ENCODE measurements at regions not wholly inside any gene's neighbourhood (a gene's known extent, or its start where the extent isn't known, plus 50 kb on each side); places are given as distances from the start of the nearest gene placed in this dataset.

DNA sequence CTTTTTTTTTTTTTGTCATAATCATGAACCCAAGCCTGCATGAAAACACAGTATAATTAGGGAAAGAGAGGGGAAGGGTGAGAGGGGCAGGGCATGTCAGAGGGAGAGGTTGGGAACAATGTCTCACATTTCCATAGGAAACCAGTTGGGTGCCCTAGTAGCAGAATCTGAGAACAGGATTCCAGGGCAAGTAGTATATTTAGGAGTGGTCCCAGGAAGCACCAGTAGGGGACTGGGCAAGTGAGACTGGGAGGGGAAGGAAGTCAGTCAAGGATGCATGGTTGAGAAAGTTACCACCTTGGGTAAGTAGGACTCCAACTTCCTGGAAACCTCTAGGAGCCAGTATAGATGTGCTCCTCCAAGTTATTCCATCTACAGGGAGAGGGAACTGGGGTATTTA lies 88.6 kb upstream of the MAFB start:
- Histone ChIP-seq H3K4me2 (ENCODE audit: insufficient read depth, low read length, poor library complexity, severe bottlenecking) (no peak overlapping the region), H2BK5ac (ENCODE audit: low read length) (no peak overlapping the region), H4K91ac (ENCODE audit: low read depth, low read length, poor library complexity) (no peak overlapping the region), H3K36me3 (replicated peaks in 1 of 2; ENCODE audit: control insufficient read depth in 2 of 2, insufficient read depth in 2 of 2, low read length in 2 of 2) (no peaks in the 10 kb centered on the region), H3K79me1 (ENCODE audit: low read depth, low read length) (no peaks in the 10 kb centered on the region), H4K8ac (ENCODE audit: low read depth, low read length) (no peak overlapping the region), H3K9me3 (replicated peaks in 1 of 2; ENCODE audit: control insufficient read depth in 2 of 2, insufficient read depth in 1 of 2, low read depth in 1 of 2, low read length in 2 of 2) (no peaks in the 10 kb centered on the region), H2BK12ac (ENCODE audit: low read length) (no peak overlapping the region), H3K4me3 (ENCODE audit: low read length in 2 of 2) (no peak overlapping the region), H3K14ac (ENCODE audit: low read length) (no peak overlapping the region), H3K4ac (ENCODE audit: low read length) (no peak overlapping the region), H2BK15ac (ENCODE audit: low read length) (no peak overlapping the region), H3K18ac (ENCODE audit: low read length) (no peak overlapping the region), H2BK120ac (ENCODE audit: low read depth, low read length) (no peak overlapping the region), H3K27ac (replicated peaks; ENCODE audit: low read length) (no peak overlapping the region), H3K4me1 (ENCODE audit: control insufficient read depth in 2 of 2, insufficient read depth in 1 of 2, low read depth in 1 of 2, low read length in 2 of 2) (peaks cover 0 to 10% of the 10 kb centered on the region in 2 donors), H3K23ac (ENCODE audit: low read depth, low read length, poor library complexity) (no peak overlapping the region), H2AFZ (ENCODE audit: low read length) (no peak overlapping the region), H2AK5ac (ENCODE audit: low read depth, low read length) (no peak overlapping the region), H3K9ac (ENCODE audit: low read depth, low read length, poor library complexity) (no peak overlapping the region), H3K27me3 (ENCODE audit: control insufficient read depth in 3 of 3, insufficient read depth in 3 of 3, low read depth in 1 of 3, low read length in 3 of 3) (no peaks in the 10 kb centered on the region)
- DNase-seq (ENCODE audit: low spot score), result no peak

DNA sequence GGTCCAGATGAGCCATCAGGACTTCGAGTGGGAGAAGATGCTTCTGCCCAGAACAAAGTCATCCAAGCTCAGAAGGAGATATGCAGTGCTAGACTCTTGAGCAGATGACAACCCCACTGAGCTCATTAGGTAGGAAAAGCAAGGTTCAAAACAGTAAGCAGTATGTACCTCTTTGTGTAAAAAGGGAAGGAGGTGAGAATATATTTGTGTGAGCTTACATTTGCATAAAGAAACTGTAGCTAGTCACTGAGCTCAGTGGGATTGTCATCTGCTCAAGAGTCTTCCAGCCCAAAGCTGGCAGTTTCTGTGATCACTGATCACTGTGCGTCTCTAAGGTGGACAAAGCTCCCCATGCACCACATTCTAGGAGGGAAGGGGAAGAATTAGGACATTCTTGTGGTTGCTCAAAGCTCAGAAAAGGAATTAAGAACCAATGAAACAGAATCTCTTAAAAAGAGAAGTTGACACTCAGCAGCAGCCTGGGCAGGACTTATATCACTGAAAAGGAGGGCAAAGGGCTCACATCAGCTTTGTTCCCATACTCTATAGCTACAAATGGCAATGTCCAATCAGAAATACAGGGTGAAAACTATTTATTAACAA lies 90.0 kb upstream of the MAFB start:
- H3K9me3 ChIP-seq (replicated peaks in 1 of 2; ENCODE audit: control insufficient read depth in 2 of 2, insufficient read depth in 1 of 2, low read depth in 1 of 2, low read length in 2 of 2), result peaks cover 0 to 2% of the 10 kb centered on the region in 2 donors
- no peak overlapping the region for H2BK120ac ChIP-seq (ENCODE audit: low read depth, low read length)
- no peaks in the 10 kb centered on the region for H3K36me3 ChIP-seq (replicated peaks in 1 of 2; ENCODE audit: control insufficient read depth in 2 of 2, insufficient read depth in 2 of 2, low read length in 2 of 2)
- no peaks in the 10 kb centered on the region for H3K79me1 ChIP-seq (ENCODE audit: low read depth, low read length)
- no peak overlapping the region for H2BK12ac ChIP-seq (ENCODE audit: low read length)
- no peak for DNase-seq (ENCODE audit: low spot score)
- H2BK5ac ChIP-seq (ENCODE audit: low read length), result no peak overlapping the region
- no peak overlapping the region for H3K9ac ChIP-seq (ENCODE audit: low read depth, low read length, poor library complexity)
- H2BK15ac ChIP-seq (ENCODE audit: low read length), result no peak overlapping the region
- no peak overlapping the region for H2AK5ac ChIP-seq (ENCODE audit: low read depth, low read length)
- no peak overlapping the region for H4K91ac ChIP-seq (ENCODE audit: low read depth, low read length, poor library complexity)
- no peak overlapping the region for H3K4ac ChIP-seq (ENCODE audit: low read length)
- H3K4me2 ChIP-seq (ENCODE audit: insufficient read depth, low read length, poor library complexity, severe bottlenecking), result no peak overlapping the region
- H3K18ac ChIP-seq (ENCODE audit: low read length), result no peak overlapping the region
- H4K8ac ChIP-seq (ENCODE audit: low read depth, low read length), result no peak overlapping the region
- H3K23ac ChIP-seq (ENCODE audit: low read depth, low read length, poor library complexity), result no peak overlapping the region
- no peak overlapping the region for H3K14ac ChIP-seq (ENCODE audit: low read length)
- WGBS, 2 donors (ENCODE audit: extremely low coverage in 2 of 2, insufficient read length in 2 of 2, insufficient replicate concordance in 1 of 2), result no CpG with 5 or more reads among the region's 2 CpGs
- H2AFZ ChIP-seq (ENCODE audit: low read length), result no peak overlapping the region
- H3K4me1 ChIP-seq (ENCODE audit: control insufficient read depth in 2 of 2, insufficient read depth in 1 of 2, low read depth in 1 of 2, low read length in 2 of 2), result peaks cover 0 to 10% of the 10 kb centered on the region in 2 donors
- no peaks in the 10 kb centered on the region for H3K27me3 ChIP-seq (ENCODE audit: control insufficient read depth in 3 of 3, insufficient read depth in 3 of 3, low read depth in 1 of 3, low read length in 3 of 3)
- no peak overlapping the region for H3K4me3 ChIP-seq (ENCODE audit: low read length in 2 of 2)
- H3K27ac ChIP-seq (replicated peaks; ENCODE audit: low read length), result no peak overlapping the region

DNA sequence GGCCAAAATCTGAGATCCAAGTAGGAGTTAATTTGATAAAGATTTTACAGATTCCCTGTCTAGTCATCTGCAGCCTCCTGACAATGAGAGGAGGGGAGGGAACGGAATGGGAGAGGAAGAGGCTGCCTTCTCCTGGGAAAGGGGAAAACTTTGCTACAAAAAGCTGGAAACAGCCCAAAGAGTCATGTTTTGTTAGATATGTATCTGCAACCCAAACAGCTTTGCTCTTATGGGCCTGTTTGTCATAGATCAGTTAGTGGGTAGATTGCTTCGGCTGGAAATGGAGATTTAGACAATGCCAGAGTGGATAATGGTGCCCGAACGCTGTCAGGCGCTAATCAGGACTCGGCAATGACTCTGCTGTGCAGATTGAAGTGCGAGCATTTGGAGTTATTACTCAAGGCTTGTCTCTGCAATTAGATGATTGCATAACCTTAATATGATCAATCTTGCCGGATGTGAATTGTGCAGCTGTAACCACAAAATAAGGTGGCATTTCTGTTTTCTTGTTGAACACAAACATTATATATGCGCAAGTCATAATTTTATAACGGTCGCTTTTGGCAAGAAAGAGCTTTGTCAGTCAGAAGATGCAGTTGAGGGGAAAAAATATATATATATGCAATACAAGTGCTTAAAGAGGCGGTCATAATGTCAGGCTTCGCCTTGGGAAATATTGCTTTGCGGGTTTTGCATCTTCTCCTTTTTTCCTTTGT lies 92.4 kb upstream of the MAFB start:
- no peak overlapping the region for H3K4me3 ChIP-seq (ENCODE audit: low read length in 2 of 2)
- no peak overlapping the region for H3K14ac ChIP-seq (ENCODE audit: low read length)
- H2BK12ac ChIP-seq (ENCODE audit: low read length), result no peak overlapping the region
- no peak overlapping the region for H4K8ac ChIP-seq (ENCODE audit: low read depth, low read length)
- H3K36me3 ChIP-seq (replicated peaks in 1 of 2; ENCODE audit: control insufficient read depth in 2 of 2, insufficient read depth in 2 of 2, low read length in 2 of 2), result no peaks in the 10 kb centered on the region
- H3K9me3 ChIP-seq (replicated peaks in 1 of 2; ENCODE audit: control insufficient read depth in 2 of 2, insufficient read depth in 1 of 2, low read depth in 1 of 2, low read length in 2 of 2), result peaks cover 0 to 2% of the 10 kb centered on the region in 2 donors
- H3K23ac ChIP-seq (ENCODE audit: low read depth, low read length, poor library complexity), result no peak overlapping the region
- peaks cover 0 to 10% of the 10 kb centered on the region in 2 donors for H3K4me1 ChIP-seq (ENCODE audit: control insufficient read depth in 2 of 2, insufficient read depth in 1 of 2, low read depth in 1 of 2, low read length in 2 of 2)
- H2AK5ac ChIP-seq (ENCODE audit: low read depth, low read length), result no peak overlapping the region
- DNase-seq (ENCODE audit: low spot score), result no peak
- H3K27ac ChIP-seq (replicated peaks; ENCODE audit: low read length), result no peak overlapping the region
- H2BK5ac ChIP-seq (ENCODE audit: low read length), result no peak overlapping the region
- no peak overlapping the region for H3K18ac ChIP-seq (ENCODE audit: low read length)
- H2AFZ ChIP-seq (ENCODE audit: low read length), result no peak overlapping the region
- no peak overlapping the region for H3K4ac ChIP-seq (ENCODE audit: low read length)
- no peaks in the 10 kb centered on the region for H3K79me1 ChIP-seq (ENCODE audit: low read depth, low read length)
- no CpG with 5 or more reads among the region's 14 CpGs for WGBS, 2 donors (ENCODE audit: extremely low coverage in 2 of 2, insufficient read length in 2 of 2, insufficient replicate concordance in 1 of 2)
- H3K4me2 ChIP-seq (ENCODE audit: insufficient read depth, low read length, poor library complexity, severe bottlenecking), result no peak overlapping the region
- H3K27me3 ChIP-seq (ENCODE audit: control insufficient read depth in 3 of 3, insufficient read depth in 3 of 3, low read depth in 1 of 3, low read length in 3 of 3), result no peaks in the 10 kb centered on the region
- no peak overlapping the region for H2BK120ac ChIP-seq (ENCODE audit: low read depth, low read length)
- H4K91ac ChIP-seq (ENCODE audit: low read depth, low read length, poor library complexity), result no peak overlapping the region
- H2BK15ac ChIP-seq (ENCODE audit: low read length), result no peak overlapping the region
- H3K9ac ChIP-seq (ENCODE audit: low read depth, low read length, poor library complexity), result no peak overlapping the region

DNA sequence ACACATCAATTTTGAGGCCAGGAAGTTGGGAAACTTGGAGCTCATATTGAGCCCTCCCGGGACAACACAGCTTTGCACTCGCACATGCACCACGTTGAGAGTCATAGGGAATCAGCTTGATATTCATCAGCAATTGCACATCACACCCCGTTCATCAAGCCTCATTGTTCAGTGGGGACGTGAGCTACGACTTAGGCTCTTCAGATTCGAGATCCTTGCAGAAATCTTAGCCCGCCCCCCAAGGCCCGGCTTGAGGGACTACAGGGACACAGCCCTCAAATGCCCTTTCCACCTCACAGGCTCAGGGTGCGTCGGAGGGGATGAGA lies 93.0 kb upstream of the MAFB start:
- DNase-seq (ENCODE audit: low spot score), result no peak
- H3K9ac ChIP-seq (ENCODE audit: low read depth, low read length, poor library complexity), result no peak overlapping the region
- H3K18ac ChIP-seq (ENCODE audit: low read length), result no peak overlapping the region
- H3K4me3 ChIP-seq (ENCODE audit: low read length in 2 of 2), result no peak overlapping the region
- no peak overlapping the region for H2BK12ac ChIP-seq (ENCODE audit: low read length)
- no CpG with 5 or more reads among the region's 11 CpGs for WGBS, 2 donors (ENCODE audit: extremely low coverage in 2 of 2, insufficient read length in 2 of 2, insufficient replicate concordance in 1 of 2)
- no peak overlapping the region for H4K8ac ChIP-seq (ENCODE audit: low read depth, low read length)
- no peak overlapping the region for H2BK5ac ChIP-seq (ENCODE audit: low read length)
- no peaks in the 10 kb centered on the region for H3K27me3 ChIP-seq (ENCODE audit: control insufficient read depth in 3 of 3, insufficient read depth in 3 of 3, low read depth in 1 of 3, low read length in 3 of 3)
- H3K4me2 ChIP-seq (ENCODE audit: insufficient read depth, low read length, poor library complexity, severe bottlenecking), result no peak overlapping the region
- H4K91ac ChIP-seq (ENCODE audit: low read depth, low read length, poor library complexity), result no peak overlapping the region
- H3K27ac ChIP-seq (replicated peaks; ENCODE audit: low read length), result no peak overlapping the region
- peaks cover 0 to 2% of the 10 kb centered on the region in 2 donors for H3K9me3 ChIP-seq (replicated peaks in 1 of 2; ENCODE audit: control insufficient read depth in 2 of 2, insufficient read depth in 1 of 2, low read depth in 1 of 2, low read length in 2 of 2)
- H3K14ac ChIP-seq (ENCODE audit: low read length), result no peak overlapping the region
- H3K79me1 ChIP-seq (ENCODE audit: low read depth, low read length), result no peaks in the 10 kb centered on the region
- no peak overlapping the region for H2AK5ac ChIP-seq (ENCODE audit: low read depth, low read length)
- no peak overlapping the region for H3K23ac ChIP-seq (ENCODE audit: low read depth, low read length, poor library complexity)
- no peaks in the 10 kb centered on the region for H3K36me3 ChIP-seq (replicated peaks in 1 of 2; ENCODE audit: control insufficient read depth in 2 of 2, insufficient read depth in 2 of 2, low read length in 2 of 2)
- H2BK15ac ChIP-seq (ENCODE audit: low read length), result no peak overlapping the region
- H3K4ac ChIP-seq (ENCODE audit: low read length), result no peak overlapping the region
- peaks cover 0 to 10% of the 10 kb centered on the region in 2 donors for H3K4me1 ChIP-seq (ENCODE audit: control insufficient read depth in 2 of 2, insufficient read depth in 1 of 2, low read depth in 1 of 2, low read length in 2 of 2)
- H2BK120ac ChIP-seq (ENCODE audit: low read depth, low read length), result no peak overlapping the region
- H2AFZ ChIP-seq (ENCODE audit: low read length), result no peak overlapping the region

Measured in neuronal stem cell (in vitro differentiated cells).